Left colon (tissue), 2 donors: ENCODE measurements at regions not wholly inside any gene's neighbourhood (a gene's known extent, or its start where the extent isn't known, plus 50 kb on each side); places are given as distances from the start of the nearest gene placed in this dataset.

Experiments used
- ATAC-seq: fragments of 200-7000 bp; cut with Tn5 transposase; one replicate; pipeline ENCODE4 v1.9.1; 2020; ENCODE audit warnings: mild to moderate bottlenecking, moderate library complexity
- DNase-seq, 2 donors: peaks; one replicate each; pipeline ENCODE4 v3.0.0-alpha.2; 2020
- intact Hi-C, 2 donors: fragments of 100-400 bp; cut with DNase I in 1 of 2; cut with micrococcal nuclease in 1 of 2; formaldehyde crosslinking; loops; one replicate each; pipeline versions ENCODE4 v1.11.2 to v1.14.0; 2022; cut with DNase I, micrococcal nuclease
- donor health status: DM: no; HTN: no; CAD: no.
- donor health status: DM: yes; HTN: yes; CAD: no.

- intact Hi-C loops = no loop called here
- ATAC-seq (no peak), DNase-seq (no peak)
These were observed 789.2 kb downstream of the KLHL13 start for GRCh38 chrX:117327373-117327772.

DNA sequence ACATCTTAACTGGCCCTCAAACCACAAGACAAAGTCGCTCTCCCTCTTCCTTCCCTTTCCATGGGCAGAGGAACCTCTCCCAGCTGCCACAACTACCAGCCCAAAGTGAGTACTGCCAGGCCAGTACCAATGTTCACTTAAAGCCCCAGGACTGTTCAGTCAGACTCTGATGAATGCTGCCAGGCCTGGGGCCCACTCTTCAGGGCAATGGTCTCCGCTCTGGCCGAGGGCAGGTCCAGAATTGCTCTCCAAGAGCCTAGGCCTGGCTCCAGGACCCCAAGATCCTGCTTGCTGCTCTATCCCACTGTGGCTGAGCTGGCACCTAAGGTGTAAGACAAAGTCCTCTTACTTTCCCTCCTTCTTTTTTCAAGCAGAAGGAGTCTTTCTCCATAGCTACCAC, 790.9 kb downstream of the KLHL13 start:
- intact Hi-C loops = no loop called here
- DNase-seq (no peak), ATAC-seq (no peak)

DNA sequence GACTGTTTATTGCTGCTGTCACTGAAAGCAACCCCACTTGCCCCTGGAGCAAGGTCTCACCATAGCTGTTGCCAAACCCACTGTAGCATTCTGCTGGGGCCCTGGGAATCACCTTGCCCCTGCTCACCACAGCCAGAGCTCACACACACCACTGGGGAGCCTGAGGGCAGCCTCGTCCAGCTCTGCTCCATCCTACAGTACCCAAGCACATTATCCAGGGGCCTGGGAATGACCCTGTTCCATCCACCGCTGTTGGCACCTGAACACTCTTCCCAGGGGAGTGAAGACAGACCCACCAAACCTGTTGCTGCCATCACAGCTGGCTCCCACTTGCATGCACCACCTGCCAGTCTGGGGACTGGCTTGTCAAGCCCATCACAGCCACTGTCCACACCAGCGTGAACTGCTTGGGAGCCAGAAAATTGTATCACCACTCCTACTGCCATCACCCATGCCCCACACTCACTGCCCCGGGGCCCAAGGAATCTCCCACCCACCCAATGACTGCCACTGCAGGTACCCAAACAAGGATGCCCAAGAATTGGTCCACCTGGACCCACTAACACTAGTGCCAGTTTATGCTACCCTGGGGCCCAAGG, 811.3 kb downstream of the KLHL13 start:
- no peak for ATAC-seq
- intact Hi-C loops = no loop called here

DNA sequence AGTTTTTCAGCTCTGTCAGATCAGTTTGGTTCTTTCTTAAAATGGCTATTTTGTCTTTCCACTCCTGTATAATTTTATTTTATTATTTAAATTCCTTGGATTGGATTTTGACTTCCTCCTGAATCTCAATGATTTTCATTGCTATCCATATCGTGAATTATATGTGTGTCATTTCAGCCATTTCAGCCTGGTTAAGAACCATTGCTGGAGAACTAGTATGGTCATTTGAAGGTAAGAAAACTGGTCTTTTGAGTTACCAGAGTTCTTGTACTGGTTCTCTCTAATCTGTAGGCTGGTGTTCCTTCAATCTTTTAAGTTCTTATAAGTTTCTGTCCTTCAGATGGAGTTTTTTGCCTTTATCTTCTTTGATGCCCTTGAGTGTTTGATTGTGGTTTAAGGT, 815.5 kb downstream of the KLHL13 start:
- ATAC-seq (no peak), DNase-seq (no peak)
- intact Hi-C loops = no loop called here

More for the DNA sequence above, 811.3 kb downstream of the KLHL13 start:
- no peak for DNase-seq

DNA sequence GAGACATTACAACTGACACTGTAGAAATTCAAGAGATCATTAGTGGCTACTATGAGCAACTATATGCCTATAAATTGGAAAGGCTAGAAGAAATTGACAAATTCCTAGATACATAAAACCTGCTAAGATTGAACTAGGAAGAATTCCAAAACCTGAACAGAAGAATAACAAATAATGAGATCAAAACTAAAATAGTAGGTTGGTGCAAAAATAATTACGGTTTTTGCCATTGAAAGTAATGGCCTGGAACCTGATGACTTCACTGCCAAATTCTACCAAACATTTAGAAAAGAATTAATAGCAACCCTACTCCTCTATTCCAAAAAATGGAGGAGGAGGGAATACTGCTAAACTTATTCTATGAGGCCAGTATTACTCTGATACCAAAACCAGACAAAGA, 824.9 kb downstream of the KLHL13 start:
- DNase-seq (no peak), ATAC-seq (no peak)
- intact Hi-C loops = no loop called here

DNA sequence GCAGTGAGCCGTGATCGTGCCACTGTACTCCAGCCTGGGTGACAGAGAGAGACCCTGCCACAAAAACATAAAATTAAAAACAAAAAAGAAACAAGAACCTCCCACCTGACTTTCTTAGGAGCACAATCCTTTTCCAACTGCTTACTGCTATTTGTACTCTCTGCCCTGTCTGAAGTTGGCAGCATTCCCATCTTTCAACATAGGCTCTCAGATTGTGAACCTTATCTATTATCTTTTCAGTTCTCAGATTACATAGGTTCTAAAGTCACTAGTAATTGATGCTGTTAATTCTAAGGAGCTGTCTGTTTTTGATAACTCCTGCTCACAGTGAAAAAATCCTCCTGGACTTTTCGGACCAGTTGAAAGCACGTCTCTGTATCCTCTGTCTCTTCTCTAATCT, 812.2 kb upstream of the CT83 start:
- DNase-seq = no peak
- ATAC-seq = no peak
- intact Hi-C loops = no loop called here
